Activated T-cell treated with anti-CD3 and anti-CD28 coated beads, Interleukin-2, amount 50 U/mL, for 72 hours (primary cell): ENCODE measurements at regions not wholly inside any gene's neighbourhood (a gene's known extent, or its start where the extent isn't known, plus 50 kb on each side); places are given as distances from the start of the nearest gene placed in this dataset.
"Not testable (repeated sequence)": the region's sequence is repeated elsewhere in the genome, so short reads cannot be mapped to it uniquely, and the experiment has no call there.

ENCODE experiments used
- ATAC-seq, 2 donors: fragments of 150-1000 bp; cut with Tn5 transposase; replicated peaks in 1 of 2; 2 replicates each; pipeline ENCODE4 v1.10.0; 2021; ENCODE audit warnings: moderate library complexity in 2 of 2, mild to moderate bottlenecking in 1 of 2
- DNase-seq, 2 donors: peaks; one replicate each; pipeline ENCODE4 v3.0.0; 2021 to 2022; ENCODE audit warnings: mixed read lengths in 1 of 2
- H3K27ac Mint-ChIP-seq: one replicate; pipeline ENCODE4 v1.8.0; 2022; ENCODE audit warnings: mild to moderate bottlenecking, moderate library complexity, mixed read lengths
- H3K27me3 Mint-ChIP-seq: one replicate; pipeline ENCODE4 v1.8.0; 2022; ENCODE audit warnings: low read depth, mixed read lengths
- H3K36me3 Mint-ChIP-seq, 2 donors: one replicate each; pipeline ENCODE4 v1.8.0; 2022; ENCODE audit warnings: mixed read lengths in 2 of 2, mild to moderate bottlenecking in 1 of 2; ENCODE audit not compliant: insufficient read depth in 2 of 2
- H3K4me1 Mint-ChIP-seq: one replicate; pipeline ENCODE4 v1.8.0; 2022; ENCODE audit warnings: low read depth, mixed read lengths
- H3K4me3 Mint-ChIP-seq, 2 donors: one replicate each; pipeline ENCODE4 v1.8.0; 2022; ENCODE audit warnings: mild to moderate bottlenecking in 2 of 2, mixed read lengths in 2 of 2, moderate library complexity in 2 of 2
- H3K9me3 Mint-ChIP-seq, 2 donors: one replicate each; pipeline ENCODE4 v1.8.0; 2022; ENCODE audit warnings: mixed read lengths in 2 of 2

DNA sequence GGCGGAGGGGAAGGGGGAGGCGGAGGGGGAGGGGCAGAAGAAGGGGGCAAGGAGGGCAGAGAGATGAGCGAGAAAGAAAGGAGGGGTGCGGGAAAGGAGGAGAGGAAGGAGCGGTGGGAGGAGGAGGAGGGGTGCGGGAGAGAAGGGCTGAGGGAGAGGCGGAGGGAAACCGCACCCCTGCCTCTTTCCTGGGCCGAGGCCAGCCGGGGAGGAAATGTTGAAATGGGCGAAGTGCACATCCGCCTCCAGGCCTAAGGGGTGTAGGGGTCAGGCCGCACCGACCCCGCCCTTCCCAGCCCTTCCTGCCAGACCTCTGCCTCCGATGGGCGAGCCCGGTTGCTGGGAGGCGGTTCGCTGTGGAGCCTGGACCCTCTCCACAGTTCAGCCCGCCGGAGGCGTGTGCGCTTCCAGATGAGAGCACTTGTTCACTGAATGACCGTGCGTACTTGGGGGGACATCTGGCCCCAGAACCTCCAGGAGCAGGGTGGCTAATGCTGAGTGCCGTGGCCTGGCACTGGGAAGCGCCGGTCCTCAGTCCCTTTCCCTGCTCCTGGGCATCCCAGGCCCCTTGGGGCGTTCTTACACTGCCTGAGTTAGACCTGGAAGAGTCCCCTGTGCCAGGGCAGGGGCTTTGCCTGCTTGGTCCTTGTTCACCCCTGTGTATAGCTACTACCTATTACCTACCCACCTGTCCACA lies 110.3 kb upstream of the KLF13 start:
- no peaks in the 10 kb centered on the region for H3K27me3 Mint-ChIP-seq
- H3K36me3 Mint-ChIP-seq, result peaks cover 0 to 5% of the 10 kb centered on the region in 2 donors
- H3K4me1 Mint-ChIP-seq, result peaks cover 18% of the 10 kb centered on the region
- H3K9me3 Mint-ChIP-seq, result peaks cover 0 to 3% of the 10 kb centered on the region in 2 donors
- DNase-seq, result peak; percentile 58 to 69
- peak; percentile 55 to 67 for ATAC-seq
- peak overlapping the region; percentile 91 to 94 for H3K4me3 Mint-ChIP-seq
- peak overlapping the region; percentile 96 for H3K27ac Mint-ChIP-seq

DNA sequence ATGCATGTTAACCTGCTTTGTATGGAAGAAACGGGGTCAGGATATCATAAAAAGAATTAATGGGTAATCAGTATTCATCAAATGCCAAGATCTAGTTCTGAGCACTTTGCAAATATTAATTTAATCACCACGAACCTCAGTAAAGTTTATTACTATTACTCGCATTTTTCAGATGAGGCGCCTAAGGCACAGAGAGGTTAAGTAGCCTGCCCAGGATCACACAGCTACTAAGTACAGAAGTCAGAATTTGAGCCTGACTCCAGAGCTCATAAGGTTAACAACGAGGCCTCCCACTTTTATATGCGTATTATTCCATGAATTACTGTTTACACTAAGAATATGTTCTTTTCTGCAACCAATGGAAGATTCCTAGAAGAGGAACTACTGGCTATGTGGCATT lies 109.6 kb upstream of the KLF13 start:
- H3K27ac Mint-ChIP-seq, result no peak overlapping the region

DNA sequence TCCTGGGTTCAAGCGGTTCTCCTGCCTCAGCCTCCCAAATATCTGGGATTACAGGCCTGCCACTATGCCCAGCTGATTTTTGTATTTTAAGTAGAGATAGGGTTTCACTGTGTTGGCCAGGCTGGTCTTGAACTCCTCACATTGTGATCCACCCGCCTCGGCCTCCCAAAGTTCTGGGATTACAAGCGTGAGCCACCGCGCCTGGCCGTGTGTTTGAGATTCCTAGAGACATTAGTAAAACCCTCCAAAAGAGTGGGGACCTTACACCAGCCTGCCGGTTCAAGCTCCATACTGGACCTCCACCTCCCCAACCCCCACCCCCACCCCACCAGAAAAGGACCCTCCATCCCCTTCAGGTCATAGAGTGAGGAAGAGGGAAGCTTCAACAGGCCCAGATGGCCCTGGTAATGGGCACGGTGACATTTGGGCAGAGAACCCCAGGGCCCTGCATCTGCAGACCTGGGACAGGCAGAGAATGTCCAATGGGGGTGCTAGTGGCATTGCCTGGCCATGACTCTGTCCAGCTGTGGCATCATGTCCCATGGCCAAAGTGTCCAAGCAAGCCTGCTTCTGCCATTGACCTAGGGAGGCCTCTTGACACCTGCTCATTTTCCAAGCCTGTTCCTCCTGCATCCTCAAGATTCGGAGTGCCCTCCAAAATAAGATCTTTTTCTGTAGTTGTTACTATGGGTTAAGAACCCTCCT lies 108.9 kb upstream of the KLF13 start:
- DNase-seq, result no peak
- Mint-ChIP-seq H3K9me3 (no peaks in the 10 kb centered on the region), H3K4me3 (peak overlapping the region; percentile 91 to 94), H3K4me1 (peaks cover 22% of the 10 kb centered on the region), H3K27me3 (no peaks in the 10 kb centered on the region), H3K36me3 (no peaks in the 10 kb centered on the region), H3K27ac (peak overlapping the region; percentile 72)
- no peak for ATAC-seq

More for the DNA sequence above, 109.6 kb upstream of the KLF13 start:
- H3K4me1 Mint-ChIP-seq, result peaks cover 18% of the 10 kb centered on the region
- DNase-seq, result no peak
- no peak for ATAC-seq
- no peaks in the 10 kb centered on the region for H3K27me3 Mint-ChIP-seq
- peak overlapping the region; percentile 91 to 94 for H3K4me3 Mint-ChIP-seq
- peaks cover 0 to 2% of the 10 kb centered on the region in 2 donors for H3K36me3 Mint-ChIP-seq
- H3K9me3 Mint-ChIP-seq, result no peaks in the 10 kb centered on the region

DNA sequence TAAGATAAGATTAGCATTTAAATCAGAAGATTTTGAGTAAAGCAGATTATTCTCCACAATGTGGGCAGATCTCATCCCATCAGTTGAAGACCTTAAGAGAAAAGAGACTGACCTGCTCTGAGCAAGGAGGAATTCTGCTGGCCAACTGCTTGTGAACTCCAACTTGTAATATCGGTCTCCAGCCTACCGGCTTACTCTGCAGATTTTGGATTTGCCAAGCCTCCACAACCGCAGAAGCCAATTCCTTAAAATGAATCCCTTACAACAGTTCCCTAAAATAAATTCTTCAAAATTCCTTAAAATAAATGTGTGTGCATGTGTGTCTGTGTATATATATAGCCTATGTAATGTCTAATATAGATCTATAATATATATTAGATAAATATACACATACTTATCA lies 107.4 kb upstream of the KLF13 start:
- no peak overlapping the region for H3K4me3 Mint-ChIP-seq
- no peak overlapping the region for H3K27ac Mint-ChIP-seq
- ATAC-seq, result no peak
- H3K36me3 Mint-ChIP-seq, result no peaks in the 10 kb centered on the region
- peaks cover 28% of the 10 kb centered on the region for H3K4me1 Mint-ChIP-seq
- DNase-seq, result no peak
- H3K27me3 Mint-ChIP-seq, result no peaks in the 10 kb centered on the region
- H3K9me3 Mint-ChIP-seq, result no peaks in the 10 kb centered on the region

DNA sequence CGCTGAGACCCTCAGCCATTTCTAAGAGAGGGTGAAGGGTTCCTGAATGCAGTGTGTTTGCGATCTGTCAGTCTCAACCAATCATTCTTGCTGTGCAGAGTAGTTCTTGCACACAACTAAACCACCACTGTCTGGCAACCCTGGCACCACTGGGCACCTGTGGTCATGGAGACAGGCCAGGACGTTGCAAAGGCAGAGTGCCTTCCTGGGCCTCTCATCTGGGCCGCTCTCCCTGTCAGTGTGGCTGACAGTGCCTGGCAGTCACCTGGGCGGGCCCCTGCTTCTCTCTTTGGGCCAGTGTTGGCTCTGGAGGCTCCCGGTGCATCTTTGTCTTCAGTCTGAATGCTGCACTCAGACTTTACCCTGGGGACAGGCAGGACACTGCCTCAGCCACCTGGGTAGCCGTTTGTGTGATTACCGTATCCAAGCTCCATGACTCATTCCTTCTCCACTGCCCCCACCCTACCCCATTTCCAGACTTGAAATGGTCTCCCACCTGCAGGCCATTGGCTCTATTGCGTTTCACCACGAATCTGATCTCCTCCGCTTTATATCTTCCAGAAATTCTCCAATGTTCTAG lies 104.6 kb upstream of the KLF13 start:
- H3K9me3 Mint-ChIP-seq, result no peaks in the 10 kb centered on the region
- no peaks in the 10 kb centered on the region for H3K27me3 Mint-ChIP-seq
- no peak for DNase-seq
- no peak for ATAC-seq
- H3K4me1 Mint-ChIP-seq, result peaks cover 22% of the 10 kb centered on the region
- no peaks in the 10 kb centered on the region for H3K36me3 Mint-ChIP-seq
- no peak overlapping the region for H3K4me3 Mint-ChIP-seq
- H3K27ac Mint-ChIP-seq, result peak overlapping the region; percentile 12

DNA sequence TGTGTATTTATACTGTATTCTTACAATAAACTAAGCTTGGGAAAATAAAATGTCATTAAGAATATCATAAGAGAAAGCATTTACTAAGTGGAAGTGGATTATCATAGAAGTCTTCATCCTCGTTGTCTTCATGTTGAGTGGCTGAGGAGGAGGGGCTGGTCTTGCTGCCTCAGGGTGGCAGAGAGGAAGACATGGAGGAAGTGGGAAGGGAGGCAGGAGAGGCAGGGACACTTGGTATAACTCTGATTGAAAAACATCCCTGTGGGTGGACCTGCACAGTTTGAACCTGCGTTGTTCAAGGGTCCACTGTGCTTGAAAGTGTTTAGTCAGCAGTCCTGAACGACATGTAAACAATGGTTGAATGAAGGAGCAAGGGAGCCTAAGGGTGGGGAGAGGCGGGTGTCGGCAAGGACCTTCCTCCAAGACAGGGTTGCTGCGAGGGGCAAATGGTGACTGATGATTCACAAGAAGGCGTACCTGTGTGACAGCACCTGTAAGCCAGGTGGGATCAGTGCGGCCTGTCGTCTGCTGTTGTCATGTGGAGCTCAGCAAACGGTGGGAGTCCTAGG lies 103.8 kb upstream of the KLF13 start:
- Mint-ChIP-seq H3K4me1 (peaks cover 20% of the 10 kb centered on the region), H3K9me3 (no peaks in the 10 kb centered on the region), H3K27ac (no peak overlapping the region), H3K27me3 (no peaks in the 10 kb centered on the region), H3K36me3 (no peaks in the 10 kb centered on the region), H3K4me3 (no peak overlapping the region)
- DNase-seq, result no peak
- ATAC-seq, result no peak

DNA sequence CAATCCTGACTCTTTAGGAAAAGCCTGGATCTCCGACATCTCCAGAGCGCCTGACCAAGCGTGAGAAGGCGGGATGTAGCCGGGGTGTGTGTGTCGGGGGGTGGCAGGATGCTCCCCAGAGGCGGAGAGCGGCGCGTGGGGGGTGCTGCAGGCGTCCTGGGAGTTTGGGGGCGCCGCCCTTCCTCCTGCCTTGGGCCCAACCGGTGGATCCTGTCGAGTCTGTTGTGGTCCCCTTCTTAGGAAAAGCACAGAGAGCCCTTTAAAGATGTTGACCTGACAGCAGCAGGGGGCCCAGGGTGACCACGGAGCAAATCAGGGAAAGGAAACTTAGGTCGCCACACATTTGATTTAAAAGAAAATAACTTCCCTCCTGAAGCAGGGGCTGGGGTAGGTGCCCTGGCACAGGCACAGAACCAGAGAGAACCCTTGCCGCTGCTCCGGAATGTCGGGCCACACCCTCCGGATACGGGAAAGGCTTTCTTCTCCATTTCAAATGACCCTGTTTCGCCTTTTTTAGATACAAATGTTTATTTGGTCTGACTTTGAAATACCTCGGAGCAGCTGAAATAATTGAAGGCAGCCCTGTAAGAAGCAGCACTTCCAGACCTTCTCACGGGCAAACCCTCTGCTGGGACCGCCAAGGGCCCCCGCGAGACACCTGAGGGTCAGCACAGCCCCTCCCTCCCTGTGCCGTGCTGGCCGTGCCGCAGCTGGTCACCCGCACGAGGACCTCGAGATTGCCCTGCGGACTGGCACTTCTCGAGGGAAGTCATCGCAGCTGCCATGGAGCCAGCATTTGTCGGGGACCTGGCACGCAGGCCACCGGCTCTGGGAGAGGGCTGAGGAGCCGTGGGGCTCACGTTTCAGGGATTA lies 102.9 kb upstream of the KLF13 start:
- H3K4me3 Mint-ChIP-seq, result no peak overlapping the region
- H3K4me1 Mint-ChIP-seq, result peaks cover 18% of the 10 kb centered on the region
- DNase-seq (no peak), ATAC-seq (no peak)
- no peaks in the 10 kb centered on the region for H3K27me3 Mint-ChIP-seq
- H3K27ac Mint-ChIP-seq, result no peak overlapping the region
- no peaks in the 10 kb centered on the region for H3K36me3 Mint-ChIP-seq
- H3K9me3 Mint-ChIP-seq, result no peaks in the 10 kb centered on the region

DNA sequence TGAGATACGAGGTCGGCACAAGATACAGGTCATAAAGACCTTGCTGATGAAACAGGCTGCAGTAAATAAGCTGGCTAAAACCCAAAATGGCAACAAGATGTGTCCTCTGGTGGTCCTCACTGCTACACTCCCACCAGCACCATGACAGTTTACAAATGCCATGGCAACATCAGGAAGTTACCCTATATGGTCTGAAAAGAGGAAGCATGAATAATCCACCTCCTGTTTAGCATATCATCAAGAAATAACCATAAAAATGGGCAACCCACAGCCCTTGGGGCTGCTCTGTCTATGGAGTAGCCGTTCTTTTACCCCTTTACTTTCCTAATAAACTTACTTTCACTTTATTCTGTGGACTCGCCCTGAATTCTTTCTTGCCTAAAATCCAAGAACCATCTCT lies 102.0 kb upstream of the KLF13 start:
- H3K27me3 Mint-ChIP-seq, H3K36me3 Mint-ChIP-seq, H3K4me3 Mint-ChIP-seq, H3K9me3 Mint-ChIP-seq, ATAC-seq, DNase-seq, H3K27ac Mint-ChIP-seq: not testable (repeated sequence)
- peaks cover 15% of the 10 kb centered on the region for H3K4me1 Mint-ChIP-seq

DNA sequence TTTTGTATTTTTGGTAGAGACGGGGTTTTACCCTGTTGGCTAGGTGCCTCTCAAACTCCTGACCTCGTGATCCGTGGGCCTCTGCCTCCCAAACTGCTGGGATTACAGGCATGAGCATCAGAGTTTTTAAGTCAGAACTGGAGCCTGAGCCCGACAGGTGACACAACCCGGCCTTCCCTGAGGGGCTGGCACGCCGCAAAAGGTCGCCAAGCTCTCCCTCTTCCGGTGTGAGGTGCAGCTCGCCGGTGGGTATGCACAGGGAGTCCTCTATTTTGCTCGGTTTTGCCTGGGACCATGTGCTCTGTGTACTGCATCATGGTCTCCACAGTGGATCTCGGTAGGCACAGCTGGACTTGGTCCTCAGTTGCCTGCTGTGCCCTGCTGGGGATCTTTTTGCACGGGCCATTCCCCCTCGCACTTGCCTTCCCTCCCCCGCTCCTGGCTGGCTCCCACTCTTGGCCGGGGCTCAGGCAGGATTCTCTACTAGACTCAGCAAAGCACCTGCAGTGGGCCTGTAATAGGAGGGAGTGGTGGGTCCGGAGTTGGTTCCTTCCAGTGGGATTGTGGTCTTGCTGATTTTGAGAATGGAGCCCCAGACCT lies 101.2 kb upstream of the KLF13 start:
- ATAC-seq (no peak), DNase-seq (no peak)
- Mint-ChIP-seq H3K4me1 (peaks cover 15% of the 10 kb centered on the region), H3K27ac (no peak overlapping the region), H3K4me3 (no peak overlapping the region), H3K36me3 (no peaks in the 10 kb centered on the region), H3K27me3 (no peaks in the 10 kb centered on the region), H3K9me3 (no peaks in the 10 kb centered on the region)

DNA sequence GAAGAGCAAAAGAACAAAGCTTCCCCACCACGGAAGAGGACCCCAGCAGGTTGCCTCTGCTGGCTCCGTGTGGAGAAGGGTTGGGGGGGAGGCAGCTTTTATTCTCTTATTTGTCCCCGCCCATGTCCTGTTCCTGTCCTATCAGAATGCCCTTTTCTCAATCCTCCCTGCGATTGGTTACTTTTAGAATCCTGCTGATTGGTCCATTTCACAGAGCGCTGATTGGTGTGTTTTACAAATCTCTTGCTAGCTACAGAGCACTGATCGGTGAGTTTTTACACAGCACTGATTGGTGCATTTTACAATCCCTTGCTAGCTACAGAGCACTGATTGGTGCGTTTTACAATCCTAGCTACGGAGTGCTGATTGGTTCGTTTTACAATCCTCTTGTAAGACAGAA lies 100.6 kb upstream of the KLF13 start:
- no peak for ATAC-seq
- H3K9me3 Mint-ChIP-seq, result no peaks in the 10 kb centered on the region
- no peak overlapping the region for H3K27ac Mint-ChIP-seq
- peaks cover 15% of the 10 kb centered on the region for H3K4me1 Mint-ChIP-seq
- DNase-seq, result no peak
- no peak overlapping the region for H3K4me3 Mint-ChIP-seq
- no peaks in the 10 kb centered on the region for H3K36me3 Mint-ChIP-seq
- H3K27me3 Mint-ChIP-seq, result no peaks in the 10 kb centered on the region

DNA sequence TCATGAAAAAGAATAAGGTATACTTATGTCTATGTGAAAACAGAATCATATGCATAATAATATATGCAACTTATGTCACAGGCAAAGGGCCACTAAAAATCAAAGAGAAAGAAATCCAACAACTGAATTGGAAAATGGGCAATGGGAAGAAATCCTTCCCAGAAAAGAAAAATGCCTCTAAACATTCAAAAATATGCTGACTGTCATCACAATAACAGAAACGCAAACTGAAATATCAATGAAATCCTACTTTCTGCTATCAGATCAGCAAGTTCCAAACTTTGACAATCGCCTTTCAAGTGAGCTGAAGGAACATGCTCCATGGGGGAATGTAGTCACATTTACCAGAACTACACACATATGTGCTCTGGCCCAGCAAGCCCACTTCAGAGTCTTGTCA lies 99.4 kb upstream of the KLF13 start:
- peaks cover 15% of the 10 kb centered on the region for H3K4me1 Mint-ChIP-seq
- H3K27me3 Mint-ChIP-seq, result no peaks in the 10 kb centered on the region
- ATAC-seq (no peak), DNase-seq (no peak)
- no peaks in the 10 kb centered on the region for H3K36me3 Mint-ChIP-seq
- no peak overlapping the region for H3K4me3 Mint-ChIP-seq
- H3K27ac Mint-ChIP-seq, result no peak overlapping the region
- no peaks in the 10 kb centered on the region for H3K9me3 Mint-ChIP-seq

DNA sequence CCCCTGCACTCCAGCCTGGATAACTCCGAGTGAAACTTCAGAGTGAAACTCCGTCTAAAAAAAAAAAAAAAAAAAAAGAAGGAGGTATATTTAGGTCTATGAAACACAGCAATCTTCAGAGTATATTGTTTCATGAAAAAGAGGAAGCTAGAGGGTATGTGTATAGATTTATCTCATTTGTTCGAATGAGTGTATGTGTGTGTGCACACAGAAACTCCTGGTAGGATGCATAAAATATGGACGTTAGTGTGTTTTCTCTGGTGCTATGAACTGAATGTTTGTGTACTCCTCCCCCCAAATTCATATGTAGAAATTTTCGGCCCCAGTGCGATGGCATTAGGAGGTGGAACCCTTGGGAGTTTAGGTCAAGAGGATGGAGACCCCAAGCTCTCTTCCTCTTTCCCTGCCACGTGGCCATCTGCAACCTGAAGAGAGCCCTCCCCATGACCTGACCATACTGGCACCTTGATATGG lies 98.6 kb upstream of the KLF13 start:
- DNase-seq (no peak), ATAC-seq (no peak)
- H3K36me3 Mint-ChIP-seq, result no peaks in the 10 kb centered on the region
- no peaks in the 10 kb centered on the region for H3K9me3 Mint-ChIP-seq
- no peak overlapping the region for H3K27ac Mint-ChIP-seq
- no peaks in the 10 kb centered on the region for H3K27me3 Mint-ChIP-seq
- no peak overlapping the region for H3K4me3 Mint-ChIP-seq
- peaks cover 7% of the 10 kb centered on the region for H3K4me1 Mint-ChIP-seq
